Cardiac fibroblast (primary cell): ENCODE measurements at regions not wholly inside any gene's neighbourhood (a gene's known extent, or its start where the extent isn't known, plus 50 kb on each side); places are given as distances from the start of the nearest gene placed in this dataset.
"Not testable (repeated sequence)": the region's sequence is repeated elsewhere in the genome, so short reads cannot be mapped to it uniquely, and the experiment has no call there.

Experiments
- DNase-seq, 2 donors: peaks; one replicate each; pipeline versions ENCODE4 v3.0.0 to v3.0.0-alpha.2; 2010; ENCODE audit warnings: low read depth in 2 of 2
- H3K4me3 ChIP-seq, 2 donors: replicated peaks in 1 of 2; 1 replicate in 1 of 2; 2 replicates in 1 of 2; pipeline ENCODE4 v1.5.1; 2011; ENCODE audit warnings: low read depth in 2 of 2, low read length in 2 of 2, mild to moderate bottlenecking in 2 of 2, moderate library complexity in 1 of 2
- CTCF ChIP-seq: IDR thresholded peaks from one replicate; pipeline ENCODE4 v1.5.1; 2011; ENCODE audit warnings: low read depth, mild to moderate bottlenecking, low read length, inconsistent platforms

GRCh38 chr3:185995352-185995751, 57.5 kb upstream of the TRA2B start:
- no peak for TF ChIP-seq CTCF
- H3K4me3 ChIP-seq = no peak overlapping the region
- peak; percentile 71 to 86 for DNase-seq

- no peak overlapping the region for H3K4me3 ChIP-seq
- peak; percentile 35 to 51 for DNase-seq
These were observed 55.1 kb upstream of the TRA2B start for GRCh38 chr3:185992831-185993374.

GRCh38 chr3:185990995-185991394, 53.2 kb upstream of the TRA2B start:
- not testable (repeated sequence) for H3K4me3 ChIP-seq, DNase-seq

More at GRCh38 chr3:185992831-185993374, 55.1 kb upstream of the TRA2B start:
- no peak for TF ChIP-seq CTCF

GRCh38 chr3:185989511-185989910, 51.7 kb upstream of the TRA2B start:
- H3K4me3 ChIP-seq = no peak overlapping the region
- no peak for DNase-seq
- no peak for TF ChIP-seq CTCF

GRCh38 chr3:185988816-185989175, 51.0 kb upstream of the TRA2B start:
- no peak overlapping the region for H3K4me3 ChIP-seq
- DNase-seq = no peak
- no peak for TF ChIP-seq CTCF

GRCh38 chr3:185988080-185988815, 50.4 kb upstream of the TRA2B start:
- peak; percentile 1 for TF ChIP-seq CTCF
- H3K4me3 ChIP-seq = no peak overlapping the region
- no peak for DNase-seq
